ENCODE measurements at regions not wholly inside any gene's neighbourhood (a gene's known extent, or its start where the extent isn't known, plus 50 kb on each side); places are given as distances from the start of the nearest gene placed in this dataset.
"Not testable (repeated sequence)": the region's sequence is repeated elsewhere in the genome, so short reads cannot be mapped to it uniquely, and the experiment has no call there.

GRCh38 chr16:32865284-32865683, 189.3 kb upstream of the TP53TG3 start:
- TF ChIP-seq CTCF, POLR2A (IDR thresholded peaks at IDR 0.05): not testable (repeated sequence)
